HL-60 (cell line): ENCODE measurements at regions not wholly inside any gene's neighbourhood (a gene's known extent, or its start where the extent isn't known, plus 50 kb on each side); places are given as distances from the start of the nearest gene placed in this dataset.

Experiments
- CTCF ChIP-seq: IDR thresholded peaks from one replicate; pipeline ENCODE4 v1.5.1; 2011; ENCODE audit warnings: low read length, control low read depth, inconsistent platforms; ENCODE audit not compliant: insufficient read depth
- REST ChIP-seq: IDR thresholded peaks from 2 replicates; pipeline ENCODE4 v1.6.1; 2012; ENCODE audit warnings: low read depth; ENCODE audit not compliant: insufficient replicate concordance

- TF ChIP-seq CTCF (no peak), REST (no peak)
Measured at GRCh38 chr2:5598156-5598555, 94.0 kb upstream of the SOX11 start.
